ENCODE measurements at regions not wholly inside any gene's neighbourhood (a gene's known extent, or its start where the extent isn't known, plus 50 kb on each side); places are given as distances from the start of the nearest gene placed in this dataset.
A peak's percentile ranks its signal among the peaks of the same experiment; 100 is the strongest.

GRCh38 chr11:71080239-71081097, 171.9 kb downstream of the SHANK2 start:
- DNase-seq (ENCODE audit: low spot score), result peak; percentile 63
- TF ChIP-seq CTCF (IDR thresholded peaks at IDR 0.05; ENCODE audit: extremely low read depth, missing control alignments), result peak; percentile 42

- no peak for TF ChIP-seq CTCF (IDR thresholded peaks at IDR 0.05; ENCODE audit: extremely low read depth, missing control alignments)
- DNase-seq (ENCODE audit: low spot score), result no peak
Observed at GRCh38 chr11:71079795-71080194, 172.6 kb downstream of the SHANK2 start.

GRCh38 chr11:71078482-71078881, 173.9 kb downstream of the SHANK2 start:
- TF ChIP-seq CTCF (IDR thresholded peaks at IDR 0.05; ENCODE audit: extremely low read depth, missing control alignments), result no peak
- DNase-seq (ENCODE audit: low spot score), result no peak

- no peak for DNase-seq (ENCODE audit: low spot score)
- TF ChIP-seq CTCF (IDR thresholded peaks at IDR 0.05; ENCODE audit: extremely low read depth, missing control alignments), result no peak
Observed at GRCh38 chr11:71076525-71077304, 175.7 kb downstream of the SHANK2 start.

- no peak for TF ChIP-seq CTCF (IDR thresholded peaks at IDR 0.05; ENCODE audit: extremely low read depth, missing control alignments)
- DNase-seq (ENCODE audit: low spot score), result no peak
Observed at GRCh38 chr11:71075871-71076420, 176.4 kb downstream of the SHANK2 start.

- no peak for TF ChIP-seq CTCF (IDR thresholded peaks at IDR 0.05; ENCODE audit: extremely low read depth, missing control alignments)
- no peak for DNase-seq (ENCODE audit: low spot score)
Observed at GRCh38 chr11:71075116-71075720, 177.2 kb downstream of the SHANK2 start.

Data from GM20000 (cell line).